Esophagus muscularis mucosa (tissue), 4 donors: ENCODE measurements at regions not wholly inside any gene's neighbourhood (a gene's known extent, or its start where the extent isn't known, plus 50 kb on each side); places are given as distances from the start of the nearest gene placed in this dataset.

Experiments
- DNase-seq: peaks from one replicate; pipeline ENCODE4 v3.0.0-alpha.2; 2017; ENCODE audit errors: extremely low spot score
- H3K27ac ChIP-seq, 4 donors: fragments of 200-600 bp; sonication (generic); replicated peaks in 1 of 4; 1 replicate in 3 of 4; 2 replicates in 1 of 4; pipeline ENCODE4 v1.5.1; 2016 to 2019; ENCODE audit warnings: mild to moderate bottlenecking in 1 of 4
- H3K27me3 ChIP-seq, 4 donors: fragments of 200-600 bp; sonication (generic); one replicate each; pipeline versions ENCODE4 v1.5.1 to v1.6.0; 2016 to 2019
- H3K36me3 ChIP-seq, 4 donors: fragments of 200-600 bp; sonication (generic); one replicate each; pipeline ENCODE4 v1.5.1; 2016 to 2019
- H3K4me1 ChIP-seq, 4 donors: fragments of 200-600 bp; sonication (generic); one replicate each; pipeline ENCODE4 v1.5.1; 2016 to 2019
- H3K4me3 ChIP-seq, 4 donors: fragments of 200-600 bp; sonication (generic); 1 replicate in 2 of 4; 2 replicates in 2 of 4; pipeline ENCODE4 v1.5.1; 2016 to 2019; ENCODE audit warnings: mild to moderate bottlenecking in 4 of 4, moderate library complexity in 1 of 4
- H3K9me3 ChIP-seq, 4 donors: fragments of 200-600 bp; sonication (generic); 1 replicate in 3 of 4; 2 replicates in 1 of 4; pipeline ENCODE4 v1.5.1; 2016 to 2019
- CTCF ChIP-seq, 3 experiments: fragments of 200-600 bp in 2 of 3; fragments of 450-650 bp in 1 of 3; sonication (generic) in 2 of 3; IDR thresholded peaks; one replicate each; pipeline ENCODE4 v1.5.1; 2017 to 2019; ENCODE audit warnings: antibody characterized with exemption in 3 of 3, mild to moderate bottlenecking in 2 of 3, moderate library complexity in 1 of 3
- EP300 ChIP-seq: sonication (generic); formaldehyde crosslinking; IDR thresholded peaks from one replicate; pipeline ENCODE4 v1.6.1; 2017; ENCODE audit warnings: antibody characterized with exemption
- POLR2A ChIP-seq: fragments of 450-650 bp; IDR thresholded peaks from one replicate; pipeline ENCODE4 v1.6.1; 2017; ENCODE audit warnings: antibody characterized with exemption, moderate library complexity, mild to moderate bottlenecking, low read depth
- POLR2AphosphoS5 ChIP-seq, 2 donors: sonication (generic); formaldehyde crosslinking; IDR thresholded peaks; one replicate each; pipeline ENCODE4 v1.6.1; 2017; ENCODE audit warnings: antibody characterized with exemption in 2 of 2
- WGBS: methylation state at CpG from one replicate; pipeline ENCODE4 v1.1.5; 2018; 5-methylcytosine and 5-hydroxymethylcytosine counted together
- intact Hi-C: fragments of 100-400 bp; cut with DNase I; formaldehyde crosslinking; loops from one replicate; pipeline ENCODE4 v1.15.1; 2023

- TF ChIP-seq EP300, result no peak
- no peak for TF ChIP-seq POLR2A
- no peak for TF ChIP-seq CTCF (IDR thresholded peaks at IDR 0.05)
- TF ChIP-seq POLR2AphosphoS5 (IDR thresholded peaks at IDR 0.05), result no peak
- WGBS, result 92% methylated on average over 5 of the region's 5 CpGs
- Histone ChIP-seq H3K4me3 (no peak overlapping the region), H3K9me3 (no peaks in the 10 kb centered on the region), H3K27ac (no peak overlapping the region), H3K4me1 (no peaks in the 10 kb centered on the region), H3K27me3 (no peaks in the 10 kb centered on the region), H3K36me3 (no peaks in the 10 kb centered on the region)
- DNase-seq, result peak; percentile 62
- intact Hi-C loops, result no loop called here
Measured at GRCh38 chr10:10777279-10777678, 240.4 kb upstream of the CELF2 start.

GRCh38 chr10:10777723-10778122, 239.9 kb upstream of the CELF2 start:
- intact Hi-C loops, result no loop called here
- Histone ChIP-seq H3K4me1 (no peaks in the 10 kb centered on the region), H3K36me3 (no peaks in the 10 kb centered on the region), H3K27ac (no peak overlapping the region), H3K27me3 (no peaks in the 10 kb centered on the region), H3K4me3 (no peak overlapping the region), H3K9me3 (no peaks in the 10 kb centered on the region)
- 75% methylated on average over 5 of the region's 5 CpGs for WGBS
- peak; percentile 89 for DNase-seq
- TF ChIP-seq POLR2AphosphoS5 (IDR thresholded peaks at IDR 0.05) (no peak), POLR2A (no peak), EP300 (no peak), CTCF (IDR thresholded peaks at IDR 0.05) (no peak)

GRCh38 chr10:10778959-10779358, 238.7 kb upstream of the CELF2 start:
- H3K4me1 ChIP-seq, result no peaks in the 10 kb centered on the region
- intact Hi-C loops, result no loop called here
- no peaks in the 10 kb centered on the region for H3K36me3 ChIP-seq
- H3K27ac ChIP-seq, result no peak overlapping the region
- no peaks in the 10 kb centered on the region for H3K9me3 ChIP-seq
- H3K4me3 ChIP-seq, result no peak overlapping the region
- TF ChIP-seq POLR2A (no peak), POLR2AphosphoS5 (IDR thresholded peaks at IDR 0.05) (no peak), CTCF (IDR thresholded peaks at IDR 0.05) (no peak), EP300 (no peak)
- DNase-seq, result no peak
- 77% methylated on average over 2 of the region's 2 CpGs for WGBS
- H3K27me3 ChIP-seq, result no peaks in the 10 kb centered on the region

- TF ChIP-seq EP300, result no peak
- no peak for TF ChIP-seq CTCF (IDR thresholded peaks at IDR 0.05)
- no peak for TF ChIP-seq POLR2AphosphoS5 (IDR thresholded peaks at IDR 0.05)
- TF ChIP-seq POLR2A, result no peak
- intact Hi-C loops, result no loop called here
- H3K4me3 ChIP-seq, result no peak overlapping the region
Measured at GRCh38 chr10:10779511-10779910, 238.2 kb upstream of the CELF2 start.

GRCh38 chr10:10780746-10781145, 236.9 kb upstream of the CELF2 start:
- intact Hi-C loops, result no loop called here
- Histone ChIP-seq H3K27ac (no peak overlapping the region), H3K27me3 (no peaks in the 10 kb centered on the region), H3K4me3 (no peak overlapping the region), H3K36me3 (no peaks in the 10 kb centered on the region), H3K9me3 (no peaks in the 10 kb centered on the region), H3K4me1 (no peaks in the 10 kb centered on the region)
- 98% methylated on average over 3 of the region's 3 CpGs for WGBS
- TF ChIP-seq POLR2A (no peak), CTCF (IDR thresholded peaks at IDR 0.05) (no peak), EP300 (no peak), POLR2AphosphoS5 (IDR thresholded peaks at IDR 0.05) (no peak)
- no peak for DNase-seq

More at GRCh38 chr10:10779511-10779910, 238.2 kb upstream of the CELF2 start:
- DNase-seq, result no peak
- H3K4me1 ChIP-seq, result no peaks in the 10 kb centered on the region
- no peak overlapping the region for H3K27ac ChIP-seq
- WGBS, result 96% methylated on average over 3 of the region's 3 CpGs
- H3K36me3 ChIP-seq, result no peaks in the 10 kb centered on the region
- no peaks in the 10 kb centered on the region for H3K9me3 ChIP-seq
- no peaks in the 10 kb centered on the region for H3K27me3 ChIP-seq
